ENCODE measurements at regions not wholly inside any gene's neighbourhood (a gene's known extent, or its start where the extent isn't known, plus 50 kb on each side); places are given as distances from the start of the nearest gene placed in this dataset.
A peak's percentile ranks its signal among the peaks of the same experiment; 100 is the strongest.

DNA sequence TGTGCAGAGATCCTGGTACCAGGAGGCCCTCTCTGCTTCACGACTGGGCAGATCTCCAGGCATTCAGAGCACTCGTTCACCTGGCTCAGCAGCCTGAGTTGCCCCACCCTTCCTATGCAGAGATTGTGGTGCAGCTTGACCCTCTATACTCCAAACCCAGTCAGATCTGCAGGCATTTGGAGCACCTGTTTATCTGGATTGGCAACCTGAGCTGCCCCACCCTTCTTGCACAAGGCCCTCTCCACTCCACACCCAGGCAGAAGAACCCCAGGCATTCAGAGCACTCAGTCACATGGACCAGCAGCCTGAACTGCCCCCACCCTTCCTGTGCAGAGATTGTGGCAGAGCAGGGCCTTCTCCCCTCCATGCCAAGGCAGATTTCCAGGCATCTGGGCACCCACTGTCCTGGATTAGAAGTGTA, 88.4 kb upstream of the CDH5 start:
- no peak for TF ChIP-seq YY1 (IDR thresholded peaks at IDR 0.05; ENCODE audit: low read depth)
- TF ChIP-seq FOXM1 (IDR thresholded peaks at IDR 0.05; ENCODE audit: borderline replicate concordance, low read depth) = no peak
- no peak for TF ChIP-seq RAD21 (IDR thresholded peaks at IDR 0.05; ENCODE audit: low read depth)
- TF ChIP-seq USF1 (IDR thresholded peaks at IDR 0.05) = 0 out of 2 replicates have a peak, but pooled peaks have one; percentile 38
- no peak for TF ChIP-seq EP300 (IDR thresholded peaks at IDR 0.05; ENCODE audit: borderline replicate concordance)
- TF ChIP-seq, protein P1, sequence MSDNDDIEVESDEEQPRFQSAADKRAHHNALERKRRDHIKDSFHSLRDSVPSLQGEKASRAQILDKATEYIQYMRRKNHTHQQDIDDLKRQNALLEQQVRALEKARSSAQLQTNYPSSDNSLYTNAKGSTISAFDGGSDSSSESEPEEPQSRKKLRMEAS (IDR thresholded peaks at IDR 0.05) = no peak
- TF ChIP-seq ZBTB7A (IDR thresholded peaks at IDR 0.05; ENCODE audit: low read depth) = no peak
- peak; percentile 62; the same call in 1 of the 2 replicates for TF ChIP-seq CEBPB (IDR thresholded peaks at IDR 0.05)
- no peak for TF ChIP-seq EGR1 (IDR thresholded peaks at IDR 0.05)
- TF ChIP-seq NFIC (IDR thresholded peaks at IDR 0.05) = no peak
- peak; percentile 35; the same call in 1 of the 2 replicates for TF ChIP-seq TCF12 (IDR thresholded peaks at IDR 0.05; ENCODE audit: low read depth)
- TF ChIP-seq TEAD4 (IDR thresholded peaks at IDR 0.05) = peak; percentile 50; the same call in 1 of the 2 replicates
- TF ChIP-seq TAF1 (IDR thresholded peaks at IDR 0.05; ENCODE audit: low read depth) = no peak

All from Ishikawa (cell line).